SKM-1 (cell line): ENCODE measurements at regions not wholly inside any gene's neighbourhood (a gene's known extent, or its start where the extent isn't known, plus 50 kb on each side); places are given as distances from the start of the nearest gene placed in this dataset.

Experiments
- DNase-seq: peaks from one replicate; lab custom pipeline; 2025; ENCODE audit not compliant: unreplicated experiment; lab: John Stamatoyannopoulos, UW

- no peak for DNase-seq
Observed at GRCh38 chr11:90908074-90908473, 685.2 kb upstream of the CHORDC1 start.

- DNase-seq, result no peak
Observed at GRCh38 chr11:90895850-90896249, 673.0 kb upstream of the CHORDC1 start.

- DNase-seq, result no peak
Observed at GRCh38 chr11:90890347-90890746, 667.5 kb upstream of the CHORDC1 start.

- DNase-seq, result no peak
Observed at GRCh38 chr11:90884181-90884580, 661.3 kb upstream of the CHORDC1 start.

GRCh38 chr11:90874986-90875385 is 652.1 kb upstream of the CHORDC1 start:
- no peak for DNase-seq

- DNase-seq, result no peak
Observed at GRCh38 chr11:90874281-90874680, 651.4 kb upstream of the CHORDC1 start.

GRCh38 chr11:90867416-90867815 is 644.6 kb upstream of the CHORDC1 start:
- DNase-seq, result no peak

- no peak for DNase-seq
Observed at GRCh38 chr11:90856790-90857189, 633.9 kb upstream of the CHORDC1 start.

- DNase-seq, result no peak
Observed at GRCh38 chr11:90855531-90855930, 632.7 kb upstream of the CHORDC1 start.

GRCh38 chr11:90851196-90851595 is 628.3 kb upstream of the CHORDC1 start:
- DNase-seq, result no peak

- no peak for DNase-seq
Observed at GRCh38 chr11:90849312-90849711, 626.5 kb upstream of the CHORDC1 start.

- no peak for DNase-seq
Observed at GRCh38 chr11:90847268-90847886, 624.5 kb upstream of the CHORDC1 start.

- DNase-seq, result no peak
Observed at GRCh38 chr11:90846628-90847027, 623.8 kb upstream of the CHORDC1 start.

- no peak for DNase-seq
Observed at GRCh38 chr11:90845799-90846198, 623.0 kb upstream of the CHORDC1 start.

GRCh38 chr11:90845126-90845525 is 622.3 kb upstream of the CHORDC1 start:
- no peak for DNase-seq

- no peak for DNase-seq
Observed at GRCh38 chr11:90844041-90844440, 621.2 kb upstream of the CHORDC1 start.

- DNase-seq, result no peak
Observed at GRCh38 chr11:90842681-90843080, 619.8 kb upstream of the CHORDC1 start.

GRCh38 chr11:90840071-90840470 is 617.2 kb upstream of the CHORDC1 start:
- no peak for DNase-seq

- no peak for DNase-seq
Observed at GRCh38 chr11:90836031-90836430, 613.2 kb upstream of the CHORDC1 start.

- no peak for DNase-seq
Observed at GRCh38 chr11:90823446-90823845, 600.6 kb upstream of the CHORDC1 start.

GRCh38 chr11:90822996-90823395 is 600.1 kb upstream of the CHORDC1 start:
- no peak for DNase-seq

GRCh38 chr11:90818196-90818745 is 595.4 kb upstream of the CHORDC1 start:
- no peak for DNase-seq

GRCh38 chr11:90809581-90809980 is 586.7 kb upstream of the CHORDC1 start:
- DNase-seq, result no peak
